Prostate gland (tissue), 2 donors: ENCODE measurements at regions not wholly inside any gene's neighbourhood (a gene's known extent, or its start where the extent isn't known, plus 50 kb on each side); places are given as distances from the start of the nearest gene placed in this dataset.

Experiments used
- DNase-seq: peaks from one replicate; pipeline ENCODE4 v3.0.0-alpha.2; 2019; ENCODE audit warnings: low spot score
- H3K27ac ChIP-seq, 2 donors: fragments of 200-600 bp; sonication (generic); 2 replicates each; pipeline ENCODE4 v1.5.1; 2017 to 2019
- H3K27me3 ChIP-seq: fragments of 200-600 bp; sonication (generic); replicated peaks from 2 replicates; pipeline ENCODE4 v1.5.1; 2019; ENCODE audit not compliant: insufficient read depth
- H3K36me3 ChIP-seq, 2 donors: fragments of 200-600 bp; sonication (generic); 1 replicate in 1 of 2; 2 replicates in 1 of 2; pipeline versions ENCODE4 v1.5.1 to v1.8.1; 2017 to 2019
- H3K4me1 ChIP-seq: fragments of 200-600 bp; sonication (generic); replicated peaks from 2 replicates; pipeline ENCODE4 v1.5.1; 2019
- H3K4me3 ChIP-seq, 2 donors: fragments of 200-600 bp; sonication (generic); 2 replicates each; pipeline ENCODE4 v1.5.1; 2017 to 2019
- H3K9me3 ChIP-seq: fragments of 200-600 bp; sonication (generic); 2 replicates; pipeline ENCODE4 v1.5.1; 2017
- CTCF ChIP-seq, 4 experiments: fragments of 200-600 bp in 2 of 4; fragments of 450-650 bp in 2 of 4; sonication (generic) in 2 of 4; IDR thresholded peaks; 1 replicate in 3 of 4; 2 replicates in 1 of 4; pipeline ENCODE4 v1.5.1; 2016 to 2019; ENCODE audit warnings: antibody characterized with exemption in 4 of 4, mild to moderate bottlenecking in 2 of 4, moderate library complexity in 2 of 4
- POLR2A ChIP-seq: fragments of 450-650 bp; IDR thresholded peaks from one replicate; pipeline ENCODE4 v1.6.1; 2016; ENCODE audit warnings: antibody characterized with exemption, mild to moderate bottlenecking
- POLR2AphosphoS5 ChIP-seq: sonication (generic); formaldehyde crosslinking; IDR thresholded peaks from one replicate; pipeline ENCODE4 v1.6.1; 2017; ENCODE audit warnings: antibody characterized with exemption
- WGBS: methylation state at CpG from one replicate; pipeline ENCODE4 v1.1.5; 2018; 5-methylcytosine and 5-hydroxymethylcytosine counted together
- intact Hi-C: fragments of 100-400 bp; cut with DNase I; formaldehyde crosslinking; loops from one replicate; pipeline ENCODE4 v1.14.2; 2022

GRCh38 chrX:125757794-125758564, 408.1 kb downstream of the DCAF12L2 start:
- DNase-seq: no peak
- intact Hi-C loops: no loop called here
- H3K27me3 ChIP-seq: no peaks in the 10 kb centered on the region
- no peak overlapping the region for H3K27ac ChIP-seq
- H3K4me1 ChIP-seq: no peaks in the 10 kb centered on the region
- 68% methylated on average over 8 of the region's 8 CpGs for WGBS
- no peaks in the 10 kb centered on the region for H3K36me3 ChIP-seq
- TF ChIP-seq CTCF (IDR thresholded peaks at IDR 0.05) (no peak), POLR2AphosphoS5 (no peak), POLR2A (no peak)
- no peak overlapping the region for H3K4me3 ChIP-seq
- H3K9me3 ChIP-seq: no peaks in the 10 kb centered on the region

- no peaks in the 10 kb centered on the region for H3K9me3 ChIP-seq
- intact Hi-C loops: no loop called here
- no peaks in the 10 kb centered on the region for H3K36me3 ChIP-seq
- H3K4me3 ChIP-seq: no peak overlapping the region
- DNase-seq: no peak
- TF ChIP-seq CTCF (IDR thresholded peaks at IDR 0.05) (no peak), POLR2AphosphoS5 (no peak), POLR2A (no peak)
- WGBS: 98% methylated on average over 2 of the region's 2 CpGs
- no peaks in the 10 kb centered on the region for H3K4me1 ChIP-seq
- H3K27me3 ChIP-seq: no peaks in the 10 kb centered on the region
- H3K27ac ChIP-seq: no peak overlapping the region
Observed at GRCh38 chrX:125758819-125759218, 407.3 kb downstream of the DCAF12L2 start.

- TF ChIP-seq POLR2AphosphoS5 (no peak), POLR2A (no peak), CTCF (IDR thresholded peaks at IDR 0.05) (no peak)
- DNase-seq: no peak
- no peak overlapping the region for H3K4me3 ChIP-seq
- H3K27ac ChIP-seq: no peak overlapping the region
- H3K27me3 ChIP-seq: no peaks in the 10 kb centered on the region
- no peaks in the 10 kb centered on the region for H3K36me3 ChIP-seq
- H3K4me1 ChIP-seq: no peaks in the 10 kb centered on the region
- H3K9me3 ChIP-seq: no peaks in the 10 kb centered on the region
- WGBS: 57% methylated on average over 1 of the region's 1 CpG
- intact Hi-C loops: no loop called here
Observed at GRCh38 chrX:125762954-125763353, 403.1 kb downstream of the DCAF12L2 start.

- H3K27me3 ChIP-seq: no peaks in the 10 kb centered on the region
- WGBS: 83% methylated on average over 1 of the region's 2 CpGs
- H3K9me3 ChIP-seq: no peaks in the 10 kb centered on the region
- TF ChIP-seq POLR2AphosphoS5: no peak
- no peak for TF ChIP-seq POLR2A
- no peaks in the 10 kb centered on the region for H3K4me1 ChIP-seq
- H3K36me3 ChIP-seq: no peaks in the 10 kb centered on the region
- no peak overlapping the region for H3K27ac ChIP-seq
- no peak overlapping the region for H3K4me3 ChIP-seq
- DNase-seq: no peak
- intact Hi-C loops: no loop called here
Observed at GRCh38 chrX:125765347-125765746, 400.7 kb downstream of the DCAF12L2 start.

- Histone ChIP-seq H3K9me3 (no peaks in the 10 kb centered on the region), H3K4me3 (no peak overlapping the region), H3K27me3 (no peaks in the 10 kb centered on the region), H3K36me3 (no peaks in the 10 kb centered on the region), H3K4me1 (no peaks in the 10 kb centered on the region), H3K27ac (no peak overlapping the region)
- no peak for TF ChIP-seq POLR2A
- TF ChIP-seq POLR2AphosphoS5: no peak
- no peak for TF ChIP-seq CTCF (IDR thresholded peaks at IDR 0.05)
- WGBS: 59% methylated on average over 2 of the region's 2 CpGs
- intact Hi-C loops: no loop called here
- DNase-seq: no peak
Observed at GRCh38 chrX:125769628-125770027, 396.5 kb downstream of the DCAF12L2 start.
